ENCODE measurements at regions not wholly inside any gene's neighbourhood (a gene's known extent, or its start where the extent isn't known, plus 50 kb on each side); places are given as distances from the start of the nearest gene placed in this dataset.

- no peak for DNase-seq
These were observed 162.0 kb downstream of the COL6A3 start for GRCh38 chr2:237251986-237252385.

GRCh38 chr2:237253046-237253702, 160.8 kb downstream of the COL6A3 start:
- no peak for DNase-seq

GRCh38 chr2:237254369-237254861, 159.5 kb downstream of the COL6A3 start:
- no peak for DNase-seq

- no peak for DNase-seq
These were observed 158.9 kb downstream of the COL6A3 start for GRCh38 chr2:237254911-237255578.

GRCh38 chr2:237256887-237257286, 157.1 kb downstream of the COL6A3 start:
- DNase-seq: no peak

- DNase-seq: no peak
These were observed 156.5 kb downstream of the COL6A3 start for GRCh38 chr2:237257471-237257951.

GRCh38 chr2:237258116-237258515, 155.8 kb downstream of the COL6A3 start:
- no peak for DNase-seq

GRCh38 chr2:237258615-237259014, 155.3 kb downstream of the COL6A3 start:
- DNase-seq: no peak

- DNase-seq: no peak
These were observed 154.8 kb downstream of the COL6A3 start for GRCh38 chr2:237259201-237259600.

GRCh38 chr2:237260039-237260620, 153.8 kb downstream of the COL6A3 start:
- DNase-seq: no peak

- no peak for DNase-seq
These were observed 153.3 kb downstream of the COL6A3 start for GRCh38 chr2:237260686-237261085.

GRCh38 chr2:237261327-237261726, 152.6 kb downstream of the COL6A3 start:
- DNase-seq: no peak

GRCh38 chr2:237262838-237263771, 150.9 kb downstream of the COL6A3 start:
- no peak for DNase-seq

- DNase-seq: no peak
These were observed 149.3 kb downstream of the COL6A3 start for GRCh38 chr2:237264480-237265219.

- DNase-seq: no peak
These were observed 145.8 kb downstream of the COL6A3 start for GRCh38 chr2:237268004-237268708.

GRCh38 chr2:237269138-237269875, 144.7 kb downstream of the COL6A3 start:
- no peak for DNase-seq

- DNase-seq: no peak
These were observed 143.4 kb downstream of the COL6A3 start for GRCh38 chr2:237270520-237270919.

GRCh38 chr2:237271698-237272652, 142.0 kb downstream of the COL6A3 start:
- DNase-seq: no peak

Data from activated naive CD4-positive, alpha-beta T cell treated with Interleukin-2 at 50 U/mL for 16 hours (primary cell).